ENCODE measurements at regions not wholly inside any gene's neighbourhood (a gene's known extent, or its start where the extent isn't known, plus 50 kb on each side); places are given as distances from the start of the nearest gene placed in this dataset.

- TF ChIP-seq POLR2AphosphoS5 (IDR thresholded peaks at IDR 0.05; ENCODE audit: insufficient read depth in 1 of 2, low read depth in 1 of 2): no peak
- no peak for TF ChIP-seq POLR2A (IDR thresholded peaks at IDR 0.05)
- TF ChIP-seq CTCF (IDR thresholded peaks at IDR 0.05): no peak
Measured at GRCh38 chr1:232452736-232453440, 177.0 kb downstream of the SIPA1L2 start.

Measured in vagina (tissue), 2 donors.